ENCODE measurements at regions not wholly inside any gene's neighbourhood (a gene's known extent, or its start where the extent isn't known, plus 50 kb on each side); places are given as distances from the start of the nearest gene placed in this dataset.

- DNase-seq (ENCODE audit: extremely low read depth, insufficient read length), result no peak
- no peak for TF ChIP-seq CTCF (IDR thresholded peaks at IDR 0.05; ENCODE audit: insufficient read depth, low read length, poor library complexity, severe bottlenecking)
- Histone ChIP-seq H3K4me3 (replicated peaks; ENCODE audit: low read depth, low read length) (no peak overlapping the region), H3K36me3 (ENCODE audit: control insufficient read depth, insufficient read depth, low read length) (no peaks in the 10 kb centered on the region), H3K27me3 (replicated peaks; ENCODE audit: control insufficient read depth, insufficient read depth, low read length) (no peaks in the 10 kb centered on the region)
These were observed 453.9 kb downstream of the AACS start for GRCh38 chr12:125519026-125519651.

- H3K27me3 ChIP-seq (replicated peaks; ENCODE audit: control insufficient read depth, insufficient read depth, low read length), result no peaks in the 10 kb centered on the region
- no peaks in the 10 kb centered on the region for H3K36me3 ChIP-seq (ENCODE audit: control insufficient read depth, insufficient read depth, low read length)
- TF ChIP-seq CTCF (IDR thresholded peaks at IDR 0.05; ENCODE audit: insufficient read depth, low read length, poor library complexity, severe bottlenecking), result no peak
- H3K4me3 ChIP-seq (replicated peaks; ENCODE audit: low read depth, low read length), result no peak overlapping the region
- DNase-seq (ENCODE audit: extremely low read depth, insufficient read length), result no peak
These were observed 460.6 kb downstream of the AACS start for GRCh38 chr12:125525879-125526278.

- Histone ChIP-seq H3K27me3 (replicated peaks; ENCODE audit: control insufficient read depth, insufficient read depth, low read length) (no peaks in the 10 kb centered on the region; the same call in 1 of the 2 replicates), H3K36me3 (ENCODE audit: control insufficient read depth, insufficient read depth, low read length) (no peaks in the 10 kb centered on the region), H3K4me3 (replicated peaks; ENCODE audit: low read depth, low read length) (no peak overlapping the region)
- DNase-seq (ENCODE audit: extremely low read depth, insufficient read length), result no peak
- no peak for TF ChIP-seq CTCF (IDR thresholded peaks at IDR 0.05; ENCODE audit: insufficient read depth, low read length, poor library complexity, severe bottlenecking)
These were observed 463.0 kb downstream of the AACS start for GRCh38 chr12:125528281-125528680.

- DNase-seq (ENCODE audit: extremely low read depth, insufficient read length), result no peak
- no peak overlapping the region for H3K4me3 ChIP-seq (replicated peaks; ENCODE audit: low read depth, low read length)
- H3K27me3 ChIP-seq (replicated peaks; ENCODE audit: control insufficient read depth, insufficient read depth, low read length), result no peaks in the 10 kb centered on the region; the same call in 1 of the 2 replicates
- TF ChIP-seq CTCF (IDR thresholded peaks at IDR 0.05; ENCODE audit: insufficient read depth, low read length, poor library complexity, severe bottlenecking), result no peak
- no peaks in the 10 kb centered on the region for H3K36me3 ChIP-seq (ENCODE audit: control insufficient read depth, insufficient read depth, low read length)
These were observed 465.0 kb downstream of the AACS start for GRCh38 chr12:125530201-125530600.

GRCh38 chr12:125530876-125531275 is 465.6 kb downstream of the AACS start:
- no peak overlapping the region for H3K4me3 ChIP-seq (replicated peaks; ENCODE audit: low read depth, low read length)
- H3K36me3 ChIP-seq (ENCODE audit: control insufficient read depth, insufficient read depth, low read length), result no peaks in the 10 kb centered on the region
- DNase-seq (ENCODE audit: extremely low read depth, insufficient read length), result no peak
- H3K27me3 ChIP-seq (replicated peaks; ENCODE audit: control insufficient read depth, insufficient read depth, low read length), result no peaks in the 10 kb centered on the region; the same call in 1 of the 2 replicates
- TF ChIP-seq CTCF (IDR thresholded peaks at IDR 0.05; ENCODE audit: insufficient read depth, low read length, poor library complexity, severe bottlenecking), result no peak

GRCh38 chr12:125531574-125531973 is 466.3 kb downstream of the AACS start:
- no peaks in the 10 kb centered on the region; the same call in 1 of the 2 replicates for H3K27me3 ChIP-seq (replicated peaks; ENCODE audit: control insufficient read depth, insufficient read depth, low read length)
- no peak for DNase-seq (ENCODE audit: extremely low read depth, insufficient read length)
- H3K36me3 ChIP-seq (ENCODE audit: control insufficient read depth, insufficient read depth, low read length), result no peaks in the 10 kb centered on the region
- H3K4me3 ChIP-seq (replicated peaks; ENCODE audit: low read depth, low read length), result no peak overlapping the region
- no peak for TF ChIP-seq CTCF (IDR thresholded peaks at IDR 0.05; ENCODE audit: insufficient read depth, low read length, poor library complexity, severe bottlenecking)

All from GM06990 (cell line).